ENCODE measurements at regions not wholly inside any gene's neighbourhood (a gene's known extent, or its start where the extent isn't known, plus 50 kb on each side); places are given as distances from the start of the nearest gene placed in this dataset.

DNA sequence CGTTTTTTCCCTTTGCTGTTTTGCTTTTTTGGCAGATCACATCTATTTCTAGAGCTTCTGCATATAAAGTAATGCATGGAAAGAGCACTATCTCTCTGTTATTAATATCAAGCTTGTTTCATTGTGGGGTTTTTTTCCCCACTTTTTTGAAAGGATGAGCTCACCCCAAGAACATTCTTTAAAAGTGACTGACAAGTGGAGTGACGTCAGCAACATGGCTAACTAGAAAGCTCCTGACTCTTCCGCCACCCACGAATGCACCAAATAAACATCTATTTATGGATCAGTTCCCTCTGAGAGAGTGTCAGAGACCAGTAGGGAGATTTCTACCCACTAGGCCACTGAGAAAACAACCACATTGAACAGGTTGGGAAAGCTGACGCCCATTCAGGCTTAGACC, 445.4 kb downstream of the GALC start:
- Histone ChIP-seq H3K4me3 (no peak overlapping the region), H3K36me3 (no peaks in the 10 kb centered on the region), H3K27ac (no peak overlapping the region), H3K4me1 (no peaks in the 10 kb centered on the region), H3K27me3 (no peaks in the 10 kb centered on the region), H3K9me3 (peaks cover 0 to 16% (median 0%) of the 10 kb centered on the region in 3 donors)
- WGBS, 2 donors, result 68 to 72% methylated on average over 4 to 5 of the region's 5 CpGs
- DNase-seq, result no peak
- intact Hi-C loops (cut with DNase I), result no loop called here
- TF ChIP-seq POLR2A (IDR thresholded peaks at IDR 0.05) (no peak), CTCF (IDR thresholded peaks at IDR 0.05) (no peak)

GRCh38 chr14:87542288-87542687, 450.7 kb downstream of the GALC start:
- Histone ChIP-seq H3K27me3 (no peaks in the 10 kb centered on the region), H3K9me3 (peaks cover 0 to 3% (median 0%) of the 10 kb centered on the region in 3 donors), H3K36me3 (no peaks in the 10 kb centered on the region), H3K27ac (no peak overlapping the region), H3K4me3 (no peak overlapping the region), H3K4me1 (no peaks in the 10 kb centered on the region)
- DNase-seq, result no peak
- intact Hi-C loops (cut with DNase I), result no loop called here
- 55 to 56% methylated on average over 4 to 5 of the region's 5 CpGs for WGBS, 2 donors
- TF ChIP-seq CTCF (IDR thresholded peaks at IDR 0.05), result no peak
- TF ChIP-seq POLR2A (IDR thresholded peaks at IDR 0.05), result no peak

DNA sequence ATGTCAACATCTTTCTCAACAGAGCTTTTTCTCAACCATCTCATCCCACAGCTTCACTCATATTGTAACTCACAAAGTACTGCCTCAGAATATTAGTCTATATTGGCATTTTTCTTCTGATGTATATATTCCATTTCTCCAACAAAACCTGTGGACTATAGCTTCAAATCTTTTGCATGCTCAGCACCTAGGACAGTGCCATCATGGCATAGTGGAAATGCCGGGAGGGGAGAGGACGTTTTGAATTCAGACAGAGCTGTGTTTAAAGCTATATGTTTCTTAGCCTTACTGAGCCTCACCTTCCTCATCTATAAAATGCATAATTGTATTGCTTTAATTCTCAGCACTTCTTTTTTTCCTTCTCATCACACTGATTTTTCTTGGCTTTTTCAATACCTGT, 452.6 kb downstream of the GALC start:
- intact Hi-C loops (cut with DNase I), result no loop called here
- Histone ChIP-seq H3K4me3 (no peak overlapping the region), H3K27me3 (no peaks in the 10 kb centered on the region), H3K9me3 (peaks cover 0 to 3% (median 0%) of the 10 kb centered on the region in 3 donors), H3K4me1 (no peaks in the 10 kb centered on the region), H3K27ac (no peak overlapping the region), H3K36me3 (no peaks in the 10 kb centered on the region)
- no peak for DNase-seq
- 42 to 48% methylated on average over 2 of the region's 2 CpGs for WGBS, 2 donors
- TF ChIP-seq POLR2A (IDR thresholded peaks at IDR 0.05) (no peak), CTCF (IDR thresholded peaks at IDR 0.05) (no peak)

- DNase-seq, result no peak
- WGBS, 2 donors, result 34 to 53% methylated on average over 4 of the region's 4 CpGs
- intact Hi-C loops (cut with DNase I), result no loop called here
Observed at GRCh38 chr14:87529081-87529480, 463.9 kb downstream of the GALC start.

GRCh38 chr14:87526731-87527130, 466.3 kb downstream of the GALC start:
- H3K36me3 ChIP-seq, result no peaks in the 10 kb centered on the region
- intact Hi-C loops (cut with DNase I), result no loop called here
- WGBS, 2 donors, result 51 to 66% methylated on average over 4 of the region's 4 CpGs
- H3K4me1 ChIP-seq, result no peaks in the 10 kb centered on the region
- no peak overlapping the region for H3K4me3 ChIP-seq
- TF ChIP-seq CTCF (IDR thresholded peaks at IDR 0.05) (no peak), POLR2A (IDR thresholded peaks at IDR 0.05) (no peak)
- no peak overlapping the region for H3K27ac ChIP-seq
- no peaks in the 10 kb centered on the region for H3K27me3 ChIP-seq
- DNase-seq, result no peak
- no peaks in the 10 kb centered on the region for H3K9me3 ChIP-seq

More at GRCh38 chr14:87529081-87529480, 463.9 kb downstream of the GALC start:
- Histone ChIP-seq H3K36me3 (no peaks in the 10 kb centered on the region), H3K27ac (no peak overlapping the region), H3K4me3 (no peak overlapping the region), H3K9me3 (no peaks in the 10 kb centered on the region), H3K4me1 (no peaks in the 10 kb centered on the region), H3K27me3 (no peaks in the 10 kb centered on the region)
- TF ChIP-seq POLR2A (IDR thresholded peaks at IDR 0.05), result no peak
- TF ChIP-seq CTCF (IDR thresholded peaks at IDR 0.05), result no peak

Data from esophagus squamous epithelium (tissue), 5 donors.